Prostate gland (tissue), 2 donors: ENCODE measurements at regions not wholly inside any gene's neighbourhood (a gene's known extent, or its start where the extent isn't known, plus 50 kb on each side); places are given as distances from the start of the nearest gene placed in this dataset.

Source experiments
- POLR2A ChIP-seq: fragments of 450-650 bp; IDR thresholded peaks from one replicate; pipeline ENCODE4 v1.6.1; 2016; ENCODE audit warnings: antibody characterized with exemption, mild to moderate bottlenecking
- TF ChIP-seq, protein P1 (sequence below), 4 experiments: fragments of 200-600 bp in 2 of 4; fragments of 450-650 bp in 2 of 4; sonication (generic) in 2 of 4; IDR thresholded peaks; 1 replicate in 3 of 4; 2 replicates in 1 of 4; pipeline ENCODE4 v1.5.1; 2016 to 2019; ENCODE audit warnings: antibody characterized with exemption in 4 of 4, mild to moderate bottlenecking in 2 of 4, moderate library complexity in 2 of 4

DNA sequence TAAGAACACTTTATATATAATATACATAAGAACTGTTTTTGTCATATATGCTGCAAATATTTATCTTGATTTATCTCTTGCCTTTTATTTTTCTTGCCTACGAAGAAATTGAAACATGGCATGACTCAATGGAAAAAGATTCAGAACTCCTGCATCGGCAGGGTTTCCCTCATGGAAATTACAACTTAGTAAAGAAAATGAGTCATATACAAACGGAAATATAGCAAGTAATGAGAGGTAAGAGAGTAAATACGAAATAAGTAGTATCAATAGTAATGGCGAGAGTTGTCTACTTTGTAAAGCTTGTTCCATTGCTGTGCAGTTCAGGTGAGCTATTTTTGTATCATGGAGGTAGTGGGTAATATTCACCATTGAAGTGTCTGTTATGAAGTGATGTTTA lies 350.4 kb downstream of the DDX10 start:
- TF ChIP-seq, protein P1, sequence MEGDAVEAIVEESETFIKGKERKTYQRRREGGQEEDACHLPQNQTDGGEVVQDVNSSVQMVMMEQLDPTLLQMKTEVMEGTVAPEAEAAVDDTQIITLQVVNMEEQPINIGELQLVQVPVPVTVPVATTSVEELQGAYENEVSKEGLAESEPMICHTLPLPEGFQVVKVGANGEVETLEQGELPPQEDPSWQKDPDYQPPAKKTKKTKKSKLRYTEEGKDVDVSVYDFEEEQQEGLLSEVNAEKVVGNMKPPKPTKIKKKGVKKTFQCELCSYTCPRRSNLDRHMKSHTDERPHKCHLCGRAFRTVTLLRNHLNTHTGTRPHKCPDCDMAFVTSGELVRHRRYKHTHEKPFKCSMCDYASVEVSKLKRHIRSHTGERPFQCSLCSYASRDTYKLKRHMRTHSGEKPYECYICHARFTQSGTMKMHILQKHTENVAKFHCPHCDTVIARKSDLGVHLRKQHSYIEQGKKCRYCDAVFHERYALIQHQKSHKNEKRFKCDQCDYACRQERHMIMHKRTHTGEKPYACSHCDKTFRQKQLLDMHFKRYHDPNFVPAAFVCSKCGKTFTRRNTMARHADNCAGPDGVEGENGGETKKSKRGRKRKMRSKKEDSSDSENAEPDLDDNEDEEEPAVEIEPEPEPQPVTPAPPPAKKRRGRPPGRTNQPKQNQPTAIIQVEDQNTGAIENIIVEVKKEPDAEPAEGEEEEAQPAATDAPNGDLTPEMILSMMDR (IDR thresholded peaks at IDR 0.05): no peak
- no peak for TF ChIP-seq POLR2A
